ENCODE measurements at regions not wholly inside any gene's neighbourhood (a gene's known extent, or its start where the extent isn't known, plus 50 kb on each side); places are given as distances from the start of the nearest gene placed in this dataset.
"Not testable (repeated sequence)": the region's sequence is repeated elsewhere in the genome, so short reads cannot be mapped to it uniquely, and the experiment has no call there.

DNA sequence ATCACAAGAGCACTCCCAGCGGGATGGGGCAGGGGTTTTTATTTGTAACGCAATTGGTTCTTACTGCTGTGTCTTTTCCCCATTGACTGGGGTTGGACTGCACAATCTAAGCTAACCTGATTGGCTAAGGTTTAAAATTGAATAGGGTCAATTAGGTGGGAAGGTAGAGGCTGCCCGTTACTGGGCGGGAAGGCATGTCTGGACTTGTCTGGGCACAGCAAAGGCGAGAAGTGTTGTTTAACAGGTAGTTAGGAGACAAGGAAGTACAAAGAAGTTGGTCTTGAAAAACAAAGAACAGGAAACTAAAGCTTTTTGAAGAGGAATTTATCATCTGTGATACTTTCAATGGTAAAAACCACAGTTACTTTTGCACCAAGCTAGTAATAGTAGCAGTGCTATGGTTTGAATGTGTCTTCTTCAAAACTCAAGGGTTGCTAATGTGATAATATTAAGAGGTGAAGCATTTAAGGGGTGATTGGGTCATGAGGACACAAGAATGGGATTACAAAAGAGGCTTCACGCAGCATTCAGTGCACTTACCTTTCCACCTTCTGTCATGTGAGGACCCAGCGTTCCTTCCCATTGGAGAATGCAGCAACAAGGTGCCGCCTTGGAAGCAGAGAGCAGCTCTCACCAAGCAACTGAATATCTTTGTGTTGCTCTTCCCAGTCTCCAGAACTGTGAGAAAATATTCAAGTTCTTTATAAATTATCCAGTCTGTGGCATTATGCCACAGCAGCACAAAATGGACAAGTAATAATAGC is 875.5 kb upstream of the SORCS1 start:
- DNase-seq = no peak

- no peak for DNase-seq
These were observed 872.6 kb upstream of the SORCS1 start for GRCh38 chr10:108037061-108037460.

DNA sequence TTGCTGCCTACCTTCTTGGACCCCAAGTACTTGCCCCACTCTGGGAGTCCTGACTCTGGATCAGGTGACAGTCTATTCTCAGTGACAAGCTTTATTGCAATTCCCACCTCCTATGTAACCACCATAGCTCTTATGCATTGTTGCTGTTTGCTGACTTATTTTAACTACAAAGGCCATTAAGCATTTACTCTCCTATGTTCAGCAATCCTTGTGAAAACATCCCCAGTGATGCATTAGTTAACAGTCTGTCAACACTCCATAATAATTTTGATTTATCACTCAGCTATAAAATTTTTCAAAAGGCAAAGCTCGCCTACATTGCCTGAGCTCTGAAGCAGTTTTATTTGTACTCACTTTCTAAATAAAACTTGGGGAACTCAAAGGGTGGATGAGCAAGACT is 871.8 kb upstream of the SORCS1 start:
- no peak for DNase-seq

GRCh38 chr10:108034829-108035228 is 870.3 kb upstream of the SORCS1 start:
- no peak for DNase-seq

- DNase-seq = not testable (repeated sequence)
These were observed 869.0 kb upstream of the SORCS1 start for GRCh38 chr10:108033518-108033917.

- no peak for DNase-seq
These were observed 867.0 kb upstream of the SORCS1 start for GRCh38 chr10:108031505-108031904.

- DNase-seq = no peak
These were observed 850.3 kb upstream of the SORCS1 start for GRCh38 chr10:108014902-108015177.

GRCh38 chr10:108014145-108014901 is 849.8 kb upstream of the SORCS1 start:
- DNase-seq = no peak

GRCh38 chr10:108005627-108006026 is 841.1 kb upstream of the SORCS1 start:
- no peak for DNase-seq

- DNase-seq = no peak
These were observed 839.1 kb upstream of the SORCS1 start for GRCh38 chr10:108003576-108003975.

DNA sequence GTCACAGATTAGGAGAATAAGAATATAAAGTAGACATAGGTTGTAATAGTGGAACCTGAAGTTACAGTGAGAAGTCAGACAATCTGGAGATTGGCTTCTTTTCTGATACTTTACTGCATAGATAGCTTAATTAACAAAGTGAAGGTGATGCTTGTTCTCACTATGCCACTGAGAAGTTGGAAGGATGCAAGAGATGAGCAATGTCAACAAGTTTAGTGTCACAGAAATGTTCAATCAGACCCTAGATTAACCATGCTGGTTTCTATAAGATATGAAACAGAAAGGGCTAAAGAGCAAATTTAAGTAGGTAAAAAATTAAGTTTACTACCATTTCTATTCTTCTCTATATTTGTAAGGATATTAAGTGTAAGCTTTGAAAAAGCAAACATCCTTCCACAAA is 838.6 kb upstream of the SORCS1 start:
- no peak for DNase-seq

- no peak for DNase-seq
These were observed 835.9 kb upstream of the SORCS1 start for GRCh38 chr10:108000365-108000764.

GRCh38 chr10:107994621-107995270 is 830.2 kb upstream of the SORCS1 start:
- DNase-seq = no peak

DNA sequence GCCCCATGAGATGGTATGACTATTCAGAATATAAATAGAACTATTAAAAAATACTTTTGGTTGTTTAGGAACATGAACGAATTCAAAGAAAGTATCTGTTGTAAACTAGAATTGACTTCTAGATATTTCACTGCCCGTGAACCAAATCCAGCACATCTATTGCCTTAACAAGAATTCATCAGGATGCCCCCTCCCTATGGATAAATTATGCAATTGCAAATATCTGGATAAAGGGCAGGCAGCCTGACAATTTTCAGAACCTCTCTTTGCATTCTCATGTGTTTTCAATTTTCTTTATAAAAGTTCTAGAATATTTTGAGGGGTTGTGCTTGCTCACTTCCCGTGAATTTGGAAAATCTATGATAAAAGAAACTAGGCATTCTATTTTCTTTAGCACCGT is 822.1 kb upstream of the SORCS1 start:
- no peak for DNase-seq

DNA sequence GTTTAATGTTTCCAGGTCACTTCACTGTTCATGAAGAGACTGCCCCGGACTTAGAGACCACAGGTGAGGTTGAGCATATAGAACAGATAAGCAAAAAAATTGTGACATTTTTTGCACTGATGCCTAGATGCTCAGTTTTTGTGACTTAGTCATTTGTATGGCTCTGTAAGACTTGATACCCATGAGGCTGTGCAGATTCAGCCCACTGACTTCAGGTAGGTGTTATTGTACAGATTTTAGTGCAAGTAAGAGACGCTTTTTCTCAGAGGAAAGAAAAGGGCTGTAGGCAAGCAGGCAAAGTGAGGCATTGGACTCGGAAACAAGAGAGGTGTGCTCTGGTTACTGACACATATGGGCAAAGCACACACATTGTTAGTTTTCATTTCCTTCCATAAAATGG is 820.1 kb upstream of the SORCS1 start:
- no peak for DNase-seq

GRCh38 chr10:107984149-107984548 is 819.6 kb upstream of the SORCS1 start:
- no peak for DNase-seq

GRCh38 chr10:107978455-107978854 is 813.9 kb upstream of the SORCS1 start:
- no peak for DNase-seq

DNA sequence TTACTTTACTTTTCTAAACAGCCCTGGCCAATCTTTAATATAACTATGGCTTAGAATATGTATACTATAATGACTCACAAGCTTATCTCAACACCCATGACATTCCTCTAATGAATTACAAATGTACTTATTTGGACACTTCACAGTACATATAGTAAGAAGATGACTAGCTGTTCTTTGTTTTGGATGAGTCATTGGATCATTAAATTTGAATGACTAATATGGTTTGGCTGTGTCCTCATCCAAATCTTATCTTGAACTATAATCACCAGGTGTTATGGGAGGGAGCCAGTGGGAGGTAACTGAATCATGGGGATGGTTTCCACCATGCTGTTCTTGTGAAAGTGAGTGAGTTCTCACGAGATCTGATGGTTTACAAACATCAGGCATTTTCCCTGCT is 807.5 kb upstream of the SORCS1 start:
- DNase-seq = no peak

DNA sequence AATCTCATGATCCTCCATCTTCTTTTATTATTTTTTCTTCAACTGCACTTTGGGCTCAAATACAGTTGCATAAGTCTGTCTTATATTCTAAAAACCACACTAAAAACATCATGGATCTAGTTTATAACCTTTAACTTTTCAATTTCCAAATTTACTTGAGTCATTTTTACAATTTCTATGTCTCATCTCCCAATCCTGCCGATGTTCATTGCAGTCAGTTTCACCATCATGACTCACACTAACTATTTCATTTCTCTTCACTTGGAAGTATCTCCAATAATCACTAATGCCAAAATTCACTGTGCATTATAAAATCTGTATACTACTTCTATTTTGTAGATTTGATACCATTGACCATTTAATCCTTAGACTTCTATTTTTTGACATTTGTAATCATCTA is 806.9 kb upstream of the SORCS1 start:
- no peak for DNase-seq

DNA sequence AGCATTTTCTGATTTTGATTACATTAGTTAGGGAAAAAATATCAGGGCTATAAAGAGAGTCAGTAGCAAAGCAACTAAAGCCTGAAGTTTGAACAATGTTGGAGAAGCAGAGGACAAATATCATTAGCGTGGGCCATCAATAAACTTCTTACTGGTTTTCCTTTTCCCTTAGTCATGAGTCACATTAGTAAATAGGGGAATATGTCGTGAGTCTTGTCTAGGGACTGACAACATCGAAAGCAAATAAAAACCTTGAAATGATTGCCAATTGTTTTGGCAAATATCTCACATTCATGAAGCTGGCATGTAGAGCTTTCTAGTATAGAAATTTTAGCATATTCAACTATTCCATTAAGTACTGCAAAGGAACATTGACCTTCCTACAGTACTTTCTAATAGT is 806.0 kb upstream of the SORCS1 start:
- DNase-seq = no peak

DNA sequence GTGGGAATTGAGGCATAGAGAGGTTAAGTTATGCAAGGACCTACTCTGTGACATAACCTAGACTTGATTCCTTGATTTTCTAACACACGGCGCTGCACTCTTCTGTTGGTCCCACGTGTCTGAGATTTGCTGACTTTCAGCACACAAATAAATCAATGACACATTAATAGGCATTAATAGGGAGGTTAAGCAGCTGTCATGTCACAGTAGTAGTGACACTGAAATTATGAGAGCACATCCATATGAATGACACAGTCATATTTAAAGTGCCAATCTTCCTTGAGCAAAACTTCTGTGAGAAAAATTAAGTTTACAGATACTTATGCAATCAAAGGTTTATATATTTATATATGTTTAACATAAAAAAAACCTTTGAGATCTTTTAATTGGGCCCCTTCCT is 805.4 kb upstream of the SORCS1 start:
- DNase-seq = no peak

DNA sequence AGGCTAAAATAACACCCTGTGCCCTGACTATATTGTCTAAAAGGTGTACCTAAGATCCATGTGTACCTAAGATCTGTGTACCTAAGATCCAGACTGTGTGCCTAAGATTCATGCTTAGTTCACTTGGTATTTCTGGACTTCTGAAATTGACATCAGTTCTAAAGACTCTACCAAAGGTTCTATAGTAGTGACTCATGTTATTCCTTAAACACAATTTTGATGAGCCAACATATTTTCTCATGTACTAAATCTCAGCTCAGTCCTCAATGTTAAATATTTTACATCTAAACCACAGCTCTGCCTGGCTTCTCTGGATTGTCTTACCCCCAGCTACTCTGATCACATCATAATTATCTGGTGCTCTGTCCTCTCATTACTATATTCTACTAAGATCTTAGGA is 802.3 kb upstream of the SORCS1 start:
- DNase-seq = no peak

GRCh38 chr10:107952649-107953556 is 788.4 kb upstream of the SORCS1 start:
- DNase-seq = no peak

Measured in stimulated activated CD8-positive, alpha-beta memory T cell treated with anti-CD3 and anti-CD28 coated beads, Interleukin-4, amount 100 ng/mL, for 48 hours (primary cell).